Activated naive CD4-positive, alpha-beta T cell treated with anti-CD3 and anti-CD28 coated beads, Interleukin-2, amount 10 ng/mL, durations not matched to agents 7 days and 5 days (primary cell): ENCODE measurements at regions not wholly inside any gene's neighbourhood (a gene's known extent, or its start where the extent isn't known, plus 50 kb on each side); places are given as distances from the start of the nearest gene placed in this dataset.
"Not testable (repeated sequence)": the region's sequence is repeated elsewhere in the genome, so short reads cannot be mapped to it uniquely, and the experiment has no call there.

Source experiments
- CTCF ChIA-PET: fragments of 350-600 bp; sonication (Branson Sonifier 250); formaldehyde crosslinking; loops from one replicate; lab custom pipeline; 2021; ENCODE audit warnings: antibody characterized with exemption; lab: Charles Lee
- DNase-seq: peaks from one replicate; pipeline ENCODE4 v3.0.0-alpha.2; 2020
- H3K27ac Mint-ChIP-seq: one replicate; pipeline ENCODE4 v1.8.0; 2021; ENCODE audit warnings: mild to moderate bottlenecking, moderate library complexity, mixed read lengths
- H3K27me3 Mint-ChIP-seq: one replicate; pipeline ENCODE4 v1.8.0; 2021; ENCODE audit warnings: mild to moderate bottlenecking, mixed read lengths
- H3K36me3 Mint-ChIP-seq: one replicate; pipeline ENCODE4 v1.8.0; 2021; ENCODE audit warnings: mixed read lengths
- H3K4me1 Mint-ChIP-seq: one replicate; pipeline ENCODE4 v1.8.0; 2021; ENCODE audit warnings: mixed read lengths
- H3K4me3 Mint-ChIP-seq: one replicate; pipeline ENCODE4 v1.8.0; 2021; ENCODE audit warnings: mild to moderate bottlenecking, moderate library complexity, mixed read lengths
- H3K9me3 Mint-ChIP-seq: one replicate; pipeline ENCODE4 v1.8.0; 2021; ENCODE audit warnings: mixed read lengths

- H3K4me1 Mint-ChIP-seq, H3K27ac Mint-ChIP-seq, CTCF ChIA-PET, H3K27me3 Mint-ChIP-seq, H3K9me3 Mint-ChIP-seq, H3K4me3 Mint-ChIP-seq, H3K36me3 Mint-ChIP-seq, DNase-seq: not testable (repeated sequence)
Measured at GRCh38 chr9:78172610-78173009, 63.3 kb upstream of the CEP78 start.

- Mint-ChIP-seq H3K36me3 (no peaks in the 10 kb centered on the region), H3K4me1 (no peaks in the 10 kb centered on the region), H3K27ac (no peak overlapping the region), H3K9me3 (no peaks in the 10 kb centered on the region), H3K4me3 (no peak overlapping the region), H3K27me3 (peaks cover 8% of the 10 kb centered on the region)
- DNase-seq = no peak
- CTCF ChIA-PET = no interaction called here
Measured at GRCh38 chr9:78171651-78172050, 64.2 kb upstream of the CEP78 start.

- no peak overlapping the region for H3K4me3 Mint-ChIP-seq
- no peak for DNase-seq
- no peaks in the 10 kb centered on the region for H3K4me1 Mint-ChIP-seq
- H3K9me3 Mint-ChIP-seq = peaks cover 3% of the 10 kb centered on the region
- H3K27ac Mint-ChIP-seq = no peak overlapping the region
- H3K27me3 Mint-ChIP-seq = no peaks in the 10 kb centered on the region
- peaks cover 1% of the 10 kb centered on the region for H3K36me3 Mint-ChIP-seq
- CTCF ChIA-PET = no interaction called here
Measured at GRCh38 chr9:78169125-78169524, 66.8 kb upstream of the CEP78 start.

GRCh38 chr9:78167356-78167755, 68.5 kb upstream of the CEP78 start:
- H3K4me3 Mint-ChIP-seq = no peak overlapping the region
- CTCF ChIA-PET = interaction anchor here (0.8 to 1.3 kb wide), 2 partner anchors 8 to 26 kb away, joined by 3 read pairs; no protein-coding TSS in a partner anchor
- H3K27ac Mint-ChIP-seq = no peak overlapping the region
- peaks cover 12% of the 10 kb centered on the region for H3K9me3 Mint-ChIP-seq
- H3K4me1 Mint-ChIP-seq = no peaks in the 10 kb centered on the region
- peaks cover 5% of the 10 kb centered on the region for H3K36me3 Mint-ChIP-seq
- H3K27me3 Mint-ChIP-seq = no peaks in the 10 kb centered on the region
- no peak for DNase-seq

- Mint-ChIP-seq H3K9me3 (peaks cover 12% of the 10 kb centered on the region), H3K27me3 (no peaks in the 10 kb centered on the region), H3K4me3 (no peak overlapping the region), H3K4me1 (no peaks in the 10 kb centered on the region), H3K36me3 (peaks cover 5% of the 10 kb centered on the region), H3K27ac (no peak overlapping the region)
- DNase-seq = no peak
- CTCF ChIA-PET = no interaction called here
Measured at GRCh38 chr9:78163834-78164233, 72.0 kb upstream of the CEP78 start.

GRCh38 chr9:78158286-78158685, 77.6 kb upstream of the CEP78 start:
- no peaks in the 10 kb centered on the region for H3K27me3 Mint-ChIP-seq
- CTCF ChIA-PET = no interaction called here

GRCh38 chr9:78150983-78151356, 84.9 kb upstream of the CEP78 start:
- CTCF ChIA-PET = no interaction called here
- Mint-ChIP-seq H3K9me3 (peaks cover 3% of the 10 kb centered on the region), H3K36me3 (peaks cover 5% of the 10 kb centered on the region), H3K27me3 (peaks cover 3% of the 10 kb centered on the region), H3K27ac (no peak overlapping the region), H3K4me3 (no peak overlapping the region), H3K4me1 (no peaks in the 10 kb centered on the region)
- no peak for DNase-seq

More at GRCh38 chr9:78158286-78158685, 77.6 kb upstream of the CEP78 start:
- no peak overlapping the region for H3K27ac Mint-ChIP-seq
- DNase-seq = no peak
- peaks cover 3% of the 10 kb centered on the region for H3K4me1 Mint-ChIP-seq
- H3K4me3 Mint-ChIP-seq = no peak overlapping the region
- H3K36me3 Mint-ChIP-seq = no peaks in the 10 kb centered on the region
- peaks cover 2% of the 10 kb centered on the region for H3K9me3 Mint-ChIP-seq

GRCh38 chr9:78150312-78150982, 85.4 kb upstream of the CEP78 start:
- H3K4me1 Mint-ChIP-seq = no peaks in the 10 kb centered on the region

GRCh38 chr9:78149702-78150291, 86.1 kb upstream of the CEP78 start:
- peaks cover 5% of the 10 kb centered on the region for H3K36me3 Mint-ChIP-seq
- CTCF ChIA-PET = interaction anchor here (0.7 to 1.4 kb wide), 3 partner anchors 21 to 277 kb away, joined by 3 to 5 read pairs (median 3); no protein-coding TSS in a partner anchor
- no peak overlapping the region for H3K4me3 Mint-ChIP-seq

More at GRCh38 chr9:78150312-78150982, 85.4 kb upstream of the CEP78 start:
- H3K9me3 Mint-ChIP-seq = peaks cover 3% of the 10 kb centered on the region
- peaks cover 5% of the 10 kb centered on the region for H3K36me3 Mint-ChIP-seq
- no peak overlapping the region for H3K4me3 Mint-ChIP-seq
- H3K27me3 Mint-ChIP-seq = peaks cover 3% of the 10 kb centered on the region
- DNase-seq = no peak
- H3K27ac Mint-ChIP-seq = peak overlapping the region; percentile 59
- CTCF ChIA-PET = interaction anchor here (1.4 kb wide), 1 partner anchor 29 kb away, joined by 3 read pairs; no protein-coding TSS in a partner anchor

GRCh38 chr9:78146241-78146640, 89.6 kb upstream of the CEP78 start:
- Mint-ChIP-seq H3K9me3 (peaks cover 16% of the 10 kb centered on the region), H3K4me1 (no peaks in the 10 kb centered on the region), H3K27me3 (peaks cover 3% of the 10 kb centered on the region), H3K27ac (no peak overlapping the region), H3K4me3 (no peak overlapping the region), H3K36me3 (peaks cover 5% of the 10 kb centered on the region)
- no peak for DNase-seq
- CTCF ChIA-PET = no interaction called here

More at GRCh38 chr9:78149702-78150291, 86.1 kb upstream of the CEP78 start:
- Mint-ChIP-seq H3K27ac (no peak overlapping the region), H3K27me3 (peaks cover 3% of the 10 kb centered on the region), H3K4me1 (no peaks in the 10 kb centered on the region), H3K9me3 (peaks cover 3% of the 10 kb centered on the region)
- no peak for DNase-seq

GRCh38 chr9:78144663-78145377, 91.1 kb upstream of the CEP78 start:
- no peak for DNase-seq
- H3K9me3 Mint-ChIP-seq = peaks cover 18% of the 10 kb centered on the region
- H3K27me3 Mint-ChIP-seq = peaks cover under 1% of the 10 kb centered on the region
- H3K4me3 Mint-ChIP-seq = no peak overlapping the region
- CTCF ChIA-PET = no interaction called here
- H3K27ac Mint-ChIP-seq = no peak overlapping the region
- peaks cover 5% of the 10 kb centered on the region for H3K36me3 Mint-ChIP-seq
- H3K4me1 Mint-ChIP-seq = no peaks in the 10 kb centered on the region

GRCh38 chr9:78144008-78144381, 91.9 kb upstream of the CEP78 start:
- peaks cover 21% of the 10 kb centered on the region for H3K9me3 Mint-ChIP-seq
- no peak for DNase-seq

GRCh38 chr9:78143281-78144007, 92.4 kb upstream of the CEP78 start:
- no peaks in the 10 kb centered on the region for H3K4me1 Mint-ChIP-seq

More at GRCh38 chr9:78144008-78144381, 91.9 kb upstream of the CEP78 start:
- H3K36me3 Mint-ChIP-seq = peaks cover 5% of the 10 kb centered on the region
- H3K27ac Mint-ChIP-seq = no peak overlapping the region
- CTCF ChIA-PET = no interaction called here
- H3K4me1 Mint-ChIP-seq = no peaks in the 10 kb centered on the region
- H3K4me3 Mint-ChIP-seq = no peak overlapping the region
- no peaks in the 10 kb centered on the region for H3K27me3 Mint-ChIP-seq

GRCh38 chr9:78142264-78142663, 93.6 kb upstream of the CEP78 start:
- H3K4me1 Mint-ChIP-seq, H3K27ac Mint-ChIP-seq, DNase-seq, H3K27me3 Mint-ChIP-seq, H3K4me3 Mint-ChIP-seq, H3K36me3 Mint-ChIP-seq, CTCF ChIA-PET: not testable (repeated sequence)
- peaks cover 24% of the 10 kb centered on the region for H3K9me3 Mint-ChIP-seq

More at GRCh38 chr9:78143281-78144007, 92.4 kb upstream of the CEP78 start:
- peaks cover 21% of the 10 kb centered on the region for H3K9me3 Mint-ChIP-seq
- no peak overlapping the region for H3K4me3 Mint-ChIP-seq
- no peak for DNase-seq
- H3K36me3 Mint-ChIP-seq = peaks cover 5% of the 10 kb centered on the region
- H3K27me3 Mint-ChIP-seq = no peaks in the 10 kb centered on the region
- no peak overlapping the region for H3K27ac Mint-ChIP-seq
- CTCF ChIA-PET = interaction anchor here (1.3 kb wide), 1 partner anchor 262 kb away, joined by 3 read pairs; no protein-coding TSS in a partner anchor
